BLaER1 (cell line): ENCODE measurements at regions not wholly inside any gene's neighbourhood (a gene's known extent, or its start where the extent isn't known, plus 50 kb on each side); places are given as distances from the start of the nearest gene placed in this dataset.

Source experiments
- H3K27ac ChIP-seq: shearing (Covaris generic); formaldehyde crosslinking; 2 replicates; pipeline ENCODE4 v1.8.1; 2022
- H3K27me3 ChIP-seq: shearing (Covaris generic); formaldehyde crosslinking; 2 replicates; pipeline ENCODE4 v1.8.1; 2022
- H3K36me3 ChIP-seq: shearing (Covaris generic); formaldehyde crosslinking; 2 replicates; pipeline ENCODE4 v1.8.1; 2022
- H3K4me1 ChIP-seq: shearing (Covaris generic); formaldehyde crosslinking; 2 replicates; pipeline ENCODE4 v1.8.1; 2022
- H3K4me2 ChIP-seq: shearing (Covaris generic); formaldehyde crosslinking; 2 replicates; pipeline ENCODE4 v1.8.1; 2022
- H3K4me3 ChIP-seq: shearing (Covaris generic); formaldehyde crosslinking; 2 replicates; pipeline ENCODE4 v1.8.1; 2022
- H3K9ac ChIP-seq: shearing (Covaris generic); formaldehyde crosslinking; 2 replicates; pipeline ENCODE4 v1.8.1; 2022
- H3K9me3 ChIP-seq: shearing (Covaris generic); formaldehyde crosslinking; 2 replicates; pipeline ENCODE4 v1.8.1; 2022
- H4K20me1 ChIP-seq: shearing (Covaris generic); formaldehyde crosslinking; 2 replicates; pipeline ENCODE4 v1.8.1; 2022
- Cebpa-rat ChIP-seq: shearing (Covaris generic); IDR thresholded peaks from 2 replicates; pipeline ENCODE4 v1.8.1; 2022

DNA sequence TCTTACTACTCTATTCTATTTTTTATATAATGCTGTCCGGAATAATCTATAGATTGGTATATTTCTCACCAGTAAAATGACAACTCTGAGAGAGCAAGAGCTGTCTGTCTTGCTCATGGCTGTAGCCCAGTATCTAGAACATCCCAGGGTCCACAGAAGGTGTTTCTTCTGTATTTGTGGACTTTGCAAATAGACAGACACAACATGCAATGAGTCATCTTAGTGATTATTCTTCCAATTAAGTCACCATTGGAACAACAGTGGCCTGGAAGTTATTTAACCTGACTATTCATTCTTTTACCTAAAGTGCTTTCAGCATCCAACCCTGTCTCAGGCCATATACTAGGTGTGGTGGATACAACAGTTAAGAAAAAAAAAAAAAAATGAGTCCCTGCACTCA lies 179.5 kb downstream of the PPARGC1A start:
- no peak overlapping the region for H3K4me3 ChIP-seq
- H3K4me2 ChIP-seq: no peak overlapping the region
- H4K20me1 ChIP-seq: no peaks in the 10 kb centered on the region
- TF ChIP-seq Cebpa-rat: no peak
- no peaks in the 10 kb centered on the region for H3K27me3 ChIP-seq
- no peaks in the 10 kb centered on the region for H3K36me3 ChIP-seq
- no peaks in the 10 kb centered on the region for H3K9me3 ChIP-seq
- no peaks in the 10 kb centered on the region for H3K4me1 ChIP-seq
- no peak overlapping the region for H3K27ac ChIP-seq
- H3K9ac ChIP-seq: no peak overlapping the region

DNA sequence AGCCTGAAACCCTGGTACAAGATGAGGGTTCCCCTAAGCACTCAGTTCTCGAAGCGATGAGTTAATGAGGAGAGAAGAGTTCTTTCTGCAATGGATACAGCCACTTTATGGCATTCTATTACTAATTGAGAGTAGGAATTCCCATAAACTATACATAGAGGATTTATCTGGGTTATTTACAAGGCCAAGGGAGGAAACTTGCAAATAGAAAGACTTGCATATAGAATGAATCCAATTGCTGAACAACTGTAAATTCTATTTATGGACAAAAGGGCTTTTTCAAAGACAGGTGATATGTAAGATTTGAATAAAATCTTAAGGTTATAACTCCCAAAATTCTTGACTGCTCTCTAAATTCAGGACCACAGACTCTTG lies 182.2 kb downstream of the PPARGC1A start:
- H3K27ac ChIP-seq: no peak overlapping the region
- H3K4me2 ChIP-seq: no peak overlapping the region
- H4K20me1 ChIP-seq: no peaks in the 10 kb centered on the region
- H3K27me3 ChIP-seq: no peaks in the 10 kb centered on the region
- TF ChIP-seq Cebpa-rat: no peak
- no peaks in the 10 kb centered on the region for H3K9me3 ChIP-seq
- no peaks in the 10 kb centered on the region for H3K36me3 ChIP-seq
- no peak overlapping the region for H3K4me3 ChIP-seq
- H3K9ac ChIP-seq: no peak overlapping the region
- no peaks in the 10 kb centered on the region for H3K4me1 ChIP-seq

DNA sequence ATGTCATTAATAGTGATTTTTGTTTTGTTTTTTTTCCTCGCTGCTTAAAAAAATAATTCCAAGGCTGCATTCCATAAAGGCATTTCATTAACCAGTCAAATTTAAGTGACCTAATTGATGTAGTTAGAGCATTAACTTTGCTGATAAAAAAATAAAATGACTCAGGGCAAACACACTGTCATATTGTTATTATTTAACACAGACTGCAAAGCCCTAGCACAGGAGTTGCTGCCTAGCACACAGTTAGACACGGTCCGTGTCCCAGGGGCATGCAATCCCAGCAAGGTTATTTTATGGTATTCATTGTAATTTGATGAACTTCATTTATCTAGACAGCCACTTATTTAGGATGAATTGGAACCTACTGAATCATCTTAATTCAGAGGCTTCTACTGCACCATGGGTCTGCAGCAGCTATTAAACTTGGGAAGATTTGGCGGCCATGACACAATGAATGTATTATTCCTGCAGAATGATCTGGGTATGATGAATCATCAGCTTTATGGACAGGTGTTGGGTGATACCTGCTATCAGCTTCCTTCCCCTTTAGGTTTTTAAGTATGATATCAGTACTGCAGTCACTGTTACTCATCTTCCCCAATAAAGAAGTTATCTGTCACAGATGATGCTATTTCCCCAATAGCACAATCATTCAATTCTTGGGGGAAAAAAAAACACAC lies 182.7 kb downstream of the PPARGC1A start:
- Histone ChIP-seq H4K20me1 (no peaks in the 10 kb centered on the region), H3K27ac (no peak overlapping the region), H3K9me3 (no peaks in the 10 kb centered on the region), H3K4me2 (no peak overlapping the region), H3K9ac (no peak overlapping the region), H3K36me3 (no peaks in the 10 kb centered on the region), H3K4me3 (no peak overlapping the region), H3K27me3 (no peaks in the 10 kb centered on the region), H3K4me1 (no peaks in the 10 kb centered on the region)
- TF ChIP-seq Cebpa-rat: no peak

DNA sequence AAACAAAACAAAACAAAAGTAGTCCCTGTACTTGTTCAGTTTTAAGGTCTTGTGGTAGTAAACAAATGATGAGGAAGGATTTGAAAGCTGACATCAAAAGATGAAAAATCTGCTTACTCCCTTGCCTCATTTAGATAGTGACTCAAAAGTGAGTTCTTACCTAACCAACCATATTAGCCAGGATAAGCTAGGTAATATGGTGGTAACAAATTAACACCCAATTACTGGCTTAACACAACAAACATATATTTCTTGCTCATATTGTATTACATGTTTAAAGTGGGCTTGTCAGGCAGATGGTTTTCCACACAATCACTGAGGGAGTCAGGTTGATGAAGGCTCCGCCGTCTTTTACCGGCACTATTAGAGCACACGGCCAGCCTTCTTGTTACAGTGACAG lies 189.7 kb downstream of the PPARGC1A start:
- no peak overlapping the region for H3K4me2 ChIP-seq
- no peaks in the 10 kb centered on the region for H3K9me3 ChIP-seq
- TF ChIP-seq Cebpa-rat: no peak
- H3K4me1 ChIP-seq: no peaks in the 10 kb centered on the region
- H4K20me1 ChIP-seq: no peaks in the 10 kb centered on the region
- H3K36me3 ChIP-seq: no peaks in the 10 kb centered on the region
- H3K4me3 ChIP-seq: no peak overlapping the region
- no peaks in the 10 kb centered on the region for H3K27me3 ChIP-seq
- no peak overlapping the region for H3K27ac ChIP-seq
- H3K9ac ChIP-seq: no peak overlapping the region

DNA sequence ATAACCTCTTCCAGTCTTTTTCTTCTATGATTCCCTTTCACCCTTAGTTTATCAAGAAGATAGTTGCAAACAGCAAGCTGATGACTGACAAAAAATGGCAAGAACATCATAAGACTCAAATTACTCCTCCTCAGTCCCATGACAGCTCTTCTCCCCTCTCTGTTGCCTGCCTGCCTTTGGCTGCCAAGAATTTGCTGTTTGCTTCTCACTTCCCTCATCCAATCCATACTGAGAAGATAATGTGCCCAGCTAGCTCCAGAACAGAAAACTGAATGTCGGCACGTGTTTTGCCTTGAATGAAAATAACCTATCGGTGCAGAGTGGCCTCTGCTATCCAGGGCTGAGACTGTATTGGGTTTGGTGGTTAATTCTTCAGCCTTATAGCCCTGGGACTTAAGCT lies 192.1 kb downstream of the PPARGC1A start:
- Histone ChIP-seq H3K27ac (no peak overlapping the region), H3K27me3 (no peaks in the 10 kb centered on the region), H3K4me1 (no peaks in the 10 kb centered on the region), H4K20me1 (no peaks in the 10 kb centered on the region), H3K4me3 (no peak overlapping the region), H3K9ac (no peak overlapping the region), H3K9me3 (no peaks in the 10 kb centered on the region), H3K4me2 (no peak overlapping the region), H3K36me3 (no peaks in the 10 kb centered on the region)
- TF ChIP-seq Cebpa-rat: no peak

DNA sequence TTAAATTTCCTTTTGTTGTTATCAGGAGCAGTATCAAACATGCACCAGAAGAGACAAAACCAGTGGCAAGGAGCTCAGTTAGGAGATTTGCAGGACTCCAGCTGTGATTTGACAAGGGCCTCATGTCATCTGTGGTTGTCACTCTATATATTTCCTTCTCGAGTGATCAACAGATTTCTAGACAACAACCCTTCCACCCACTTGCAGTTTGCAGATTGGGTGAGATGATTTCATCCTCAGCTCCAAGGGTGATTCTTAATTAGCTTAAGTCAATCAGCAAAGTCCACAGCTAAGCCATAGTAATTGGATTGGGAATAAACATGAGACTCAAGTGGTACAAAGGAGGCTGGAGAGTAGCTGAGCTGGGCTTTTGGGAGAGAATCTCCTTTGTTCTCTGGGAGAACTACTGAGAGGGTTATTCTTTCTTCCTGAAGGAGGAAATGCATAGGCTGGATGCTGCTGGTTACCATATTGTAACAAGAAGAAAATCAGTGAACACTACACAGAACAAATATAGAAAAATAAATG lies 192.8 kb downstream of the PPARGC1A start:
- no peak overlapping the region for H3K4me2 ChIP-seq
- no peaks in the 10 kb centered on the region for H3K9me3 ChIP-seq
- H3K9ac ChIP-seq: no peak overlapping the region
- no peaks in the 10 kb centered on the region for H3K36me3 ChIP-seq
- no peak overlapping the region for H3K27ac ChIP-seq
- no peaks in the 10 kb centered on the region for H3K4me1 ChIP-seq
- no peaks in the 10 kb centered on the region for H4K20me1 ChIP-seq
- no peak for TF ChIP-seq Cebpa-rat
- no peak overlapping the region for H3K4me3 ChIP-seq
- H3K27me3 ChIP-seq: no peaks in the 10 kb centered on the region

DNA sequence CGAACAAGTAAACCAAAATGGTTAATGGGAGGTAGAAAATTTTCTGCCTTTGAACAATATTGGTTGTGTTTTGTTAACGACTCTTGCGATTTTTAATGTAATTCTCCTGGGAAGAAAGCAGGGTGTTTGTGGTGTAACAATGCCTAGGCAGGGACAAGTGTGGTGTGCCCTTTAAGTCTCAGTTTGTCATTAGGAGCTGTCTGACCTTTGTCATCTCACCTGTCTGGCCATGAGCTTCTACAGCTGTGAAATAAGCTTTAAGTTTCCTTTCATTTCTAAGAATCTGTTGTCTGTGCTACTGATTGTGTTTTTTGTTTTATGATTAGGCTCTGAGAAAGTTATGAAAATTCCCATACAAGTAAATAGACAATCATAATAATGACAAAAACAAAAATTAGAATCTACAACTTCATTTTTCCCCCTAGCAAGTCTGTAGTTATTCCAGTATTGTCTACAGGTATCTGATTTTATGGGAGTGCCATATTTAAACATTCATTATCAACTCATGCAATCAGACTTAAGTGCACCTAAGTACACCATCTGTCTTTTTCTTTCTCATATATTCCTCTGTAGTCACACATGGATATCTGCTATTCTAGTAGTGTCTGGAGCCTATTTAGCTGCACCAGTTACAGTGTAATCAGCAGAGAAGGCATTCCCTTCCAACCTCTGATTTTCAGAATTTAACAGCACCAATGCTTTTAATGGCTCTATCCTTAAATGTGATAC lies 203.5 kb downstream of the PPARGC1A start:
- peaks cover 18% of the 10 kb centered on the region for H3K9me3 ChIP-seq
- TF ChIP-seq Cebpa-rat: no peak

DNA sequence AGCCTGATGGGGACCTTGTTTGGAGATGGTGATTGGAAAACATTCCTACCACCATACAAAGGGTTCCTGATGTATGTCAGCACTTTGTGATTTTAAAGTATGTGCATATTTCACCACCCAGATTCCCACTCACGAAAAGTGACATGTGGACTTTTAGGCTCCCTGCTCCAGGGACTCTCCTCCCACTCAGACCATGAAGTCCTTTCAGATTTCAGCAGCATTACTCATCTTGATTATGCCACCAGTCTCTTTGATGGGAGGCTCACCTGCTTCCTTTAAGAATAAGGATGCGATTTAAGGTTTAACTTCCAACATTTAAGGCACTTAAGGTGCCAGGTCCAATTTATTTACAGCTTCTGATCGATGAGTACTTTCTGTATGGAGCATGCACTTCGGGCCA lies 204.4 kb downstream of the PPARGC1A start:
- Histone ChIP-seq H3K4me1 (no peaks in the 10 kb centered on the region), H4K20me1 (no peaks in the 10 kb centered on the region), H3K9me3 (peaks cover 18% of the 10 kb centered on the region), H3K4me2 (no peak overlapping the region), H3K4me3 (no peak overlapping the region), H3K36me3 (no peaks in the 10 kb centered on the region), H3K27ac (no peak overlapping the region), H3K27me3 (no peaks in the 10 kb centered on the region), H3K9ac (no peak overlapping the region)
- TF ChIP-seq Cebpa-rat: no peak

More for the DNA sequence above, 203.5 kb downstream of the PPARGC1A start:
- no peaks in the 10 kb centered on the region for H4K20me1 ChIP-seq
- H3K9ac ChIP-seq: no peak overlapping the region
- no peaks in the 10 kb centered on the region for H3K4me1 ChIP-seq
- no peak overlapping the region for H3K4me3 ChIP-seq
- H3K36me3 ChIP-seq: no peaks in the 10 kb centered on the region
- H3K27ac ChIP-seq: no peak overlapping the region
- no peak overlapping the region for H3K4me2 ChIP-seq
- no peaks in the 10 kb centered on the region for H3K27me3 ChIP-seq

DNA sequence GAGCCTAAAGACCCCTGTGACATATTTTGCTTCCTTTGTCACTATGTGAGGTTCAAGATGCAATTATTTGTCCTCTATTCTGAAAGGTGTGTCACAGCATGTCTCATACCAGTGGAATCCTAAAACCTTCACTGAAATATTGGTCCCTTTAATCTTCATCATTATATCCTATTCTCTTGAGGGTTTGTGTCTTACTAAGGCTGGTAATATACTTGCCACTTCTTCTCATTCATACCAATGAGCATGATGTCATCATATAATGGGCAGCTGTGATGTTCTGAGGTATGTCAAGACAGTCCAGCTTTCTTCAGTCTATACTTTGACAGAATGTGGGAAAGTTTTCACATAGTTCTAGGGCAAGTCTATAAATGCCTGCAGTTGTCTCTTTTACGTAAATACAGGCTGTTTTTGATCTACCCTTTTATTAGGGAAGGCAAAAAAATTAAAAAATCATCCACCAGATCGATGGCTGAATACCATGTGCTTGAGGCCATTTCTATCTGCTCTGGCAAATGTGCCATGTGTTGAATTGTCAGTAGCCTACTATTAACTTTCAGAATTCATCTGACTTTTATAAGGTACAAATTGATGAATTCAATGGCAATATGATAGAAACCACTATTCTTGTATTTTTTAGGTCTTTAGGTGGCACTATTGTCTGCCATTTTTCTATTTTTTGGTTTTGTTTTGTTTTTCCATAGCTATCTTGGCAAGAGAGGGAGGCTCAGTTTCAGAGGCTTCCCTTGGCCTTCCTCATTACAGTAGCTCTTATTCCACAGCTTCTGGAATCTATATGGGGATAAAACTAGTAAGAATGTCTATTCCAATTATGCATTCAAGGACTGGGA lies 209.0 kb downstream of the PPARGC1A start:
- Histone ChIP-seq H3K9ac (no peak overlapping the region), H3K4me1 (no peaks in the 10 kb centered on the region), H3K4me3 (no peak overlapping the region), H3K4me2 (no peak overlapping the region), H3K36me3 (no peaks in the 10 kb centered on the region), H3K9me3 (no peaks in the 10 kb centered on the region), H3K27me3 (no peaks in the 10 kb centered on the region), H4K20me1 (no peaks in the 10 kb centered on the region), H3K27ac (no peak overlapping the region)
- no peak for TF ChIP-seq Cebpa-rat

DNA sequence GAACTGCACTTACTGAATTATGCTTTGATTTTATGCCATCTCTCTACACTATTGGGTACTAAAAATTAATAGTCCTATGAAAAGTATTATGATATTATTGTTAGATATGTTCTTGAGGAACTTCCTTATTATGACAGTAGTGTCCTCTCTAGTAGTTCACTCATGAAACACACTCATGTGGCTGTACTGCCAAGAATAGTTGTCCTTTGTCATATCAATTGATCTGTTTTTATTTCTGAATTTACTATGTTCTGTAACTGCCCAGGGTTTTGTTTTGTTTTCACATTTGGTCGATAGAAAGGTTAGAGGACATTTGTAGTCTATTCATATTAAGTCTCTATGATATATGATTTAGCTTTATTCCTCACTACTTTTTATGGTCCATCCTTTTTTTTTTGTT lies 215.2 kb downstream of the PPARGC1A start:
- TF ChIP-seq Cebpa-rat: no peak
- Histone ChIP-seq H3K9me3 (no peaks in the 10 kb centered on the region), H3K27ac (no peak overlapping the region), H3K36me3 (no peaks in the 10 kb centered on the region), H3K27me3 (no peaks in the 10 kb centered on the region), H3K9ac (no peak overlapping the region), H3K4me1 (no peaks in the 10 kb centered on the region), H3K4me3 (no peak overlapping the region), H3K4me2 (no peak overlapping the region), H4K20me1 (no peaks in the 10 kb centered on the region)
